ENCODE measurements at regions not wholly inside any gene's neighbourhood (a gene's known extent, or its start where the extent isn't known, plus 50 kb on each side); places are given as distances from the start of the nearest gene placed in this dataset.

GRCh38 chr3:127102188-127102520 lies 90.8 kb upstream of the PRR23E start:
- CTCF ChIA-PET, result no interaction called here
- peaks cover 0 to 23% (median 3%) of the 10 kb centered on the region in 5 experiments for H3K27me3 ChIP-seq (replicated peaks in 2 of 5; ENCODE audit: control insufficient read depth in 4 of 5, insufficient read depth in 5 of 5, low read length in 4 of 5)
- no peak overlapping the region for H3K27ac ChIP-seq (ENCODE audit: insufficient read depth in 1 of 2, low read depth in 1 of 2, low read length in 2 of 2, poor library complexity in 1 of 2, severe bottlenecking in 2 of 2)
- no peaks in the 10 kb centered on the region for H3K9me3 ChIP-seq (ENCODE audit: control extremely low read depth in 1 of 5, control insufficient read depth in 4 of 5, insufficient read depth in 2 of 5, low read depth in 1 of 5, low read length in 4 of 5)
- H3K4me3 ChIP-seq (ENCODE audit: control insufficient read depth in 1 of 7, extremely low read depth in 1 of 7, insufficient read depth in 4 of 7, low read depth in 2 of 7, low read length in 6 of 7), result no peak overlapping the region
- no peaks in the 10 kb centered on the region for H3K36me3 ChIP-seq (ENCODE audit: control insufficient read depth in 4 of 4, insufficient read depth in 4 of 4, low read length in 3 of 4)
- WGBS (ENCODE audit: insufficient coverage), result no CpG with 5 or more reads among the region's 3 CpGs
- no peaks in the 10 kb centered on the region for H3K4me1 ChIP-seq (ENCODE audit: control extremely low read depth in 1 of 4, control insufficient read depth in 4 of 4, insufficient read depth in 4 of 4, low read length in 3 of 4)
- DNase-seq, result no peak
- POLR2A ChIA-PET, result no interaction called here

GRCh38 chr3:127102587-127102986 lies 90.3 kb upstream of the PRR23E start:
- ChIA-PET POLR2A (no interaction called here), CTCF (no interaction called here)
- Histone ChIP-seq H3K4me1 (ENCODE audit: control extremely low read depth in 1 of 4, control insufficient read depth in 4 of 4, insufficient read depth in 4 of 4, low read length in 3 of 4) (no peaks in the 10 kb centered on the region), H3K4me3 (ENCODE audit: control insufficient read depth in 1 of 7, extremely low read depth in 1 of 7, insufficient read depth in 4 of 7, low read depth in 2 of 7, low read length in 6 of 7) (no peak overlapping the region), H3K27ac (ENCODE audit: insufficient read depth in 1 of 2, low read depth in 1 of 2, low read length in 2 of 2, poor library complexity in 1 of 2, severe bottlenecking in 2 of 2) (no peak overlapping the region), H3K36me3 (ENCODE audit: control insufficient read depth in 4 of 4, insufficient read depth in 4 of 4, low read length in 3 of 4) (no peaks in the 10 kb centered on the region), H3K9me3 (ENCODE audit: control extremely low read depth in 1 of 5, control insufficient read depth in 4 of 5, insufficient read depth in 2 of 5, low read depth in 1 of 5, low read length in 4 of 5) (peaks cover 0 to 3% (median 0%) of the 10 kb centered on the region in 5 experiments), H3K27me3 (replicated peaks in 2 of 5; ENCODE audit: control insufficient read depth in 4 of 5, insufficient read depth in 5 of 5, low read length in 4 of 5) (peaks cover 0 to 23% (median 3%) of the 10 kb centered on the region in 5 experiments)
- no peak for DNase-seq
- WGBS (ENCODE audit: insufficient coverage), result 98% methylated on average over 9 of the region's 13 CpGs

- Histone ChIP-seq H3K4me1 (ENCODE audit: control extremely low read depth in 1 of 4, control insufficient read depth in 4 of 4, insufficient read depth in 4 of 4, low read length in 3 of 4) (no peaks in the 10 kb centered on the region), H3K27ac (ENCODE audit: insufficient read depth in 1 of 2, low read depth in 1 of 2, low read length in 2 of 2, poor library complexity in 1 of 2, severe bottlenecking in 2 of 2) (no peak overlapping the region), H3K27me3 (replicated peaks in 2 of 5; ENCODE audit: control insufficient read depth in 4 of 5, insufficient read depth in 5 of 5, low read length in 4 of 5) (peaks cover 0 to 23% (median 3%) of the 10 kb centered on the region in 5 experiments), H3K4me3 (ENCODE audit: control insufficient read depth in 1 of 7, extremely low read depth in 1 of 7, insufficient read depth in 4 of 7, low read depth in 2 of 7, low read length in 6 of 7) (no peak overlapping the region), H3K9me3 (ENCODE audit: control extremely low read depth in 1 of 5, control insufficient read depth in 4 of 5, insufficient read depth in 2 of 5, low read depth in 1 of 5, low read length in 4 of 5) (peaks cover 0 to 3% (median 0%) of the 10 kb centered on the region in 5 experiments), H3K36me3 (ENCODE audit: control insufficient read depth in 4 of 4, insufficient read depth in 4 of 4, low read length in 3 of 4) (no peaks in the 10 kb centered on the region)
- CTCF ChIA-PET, result interaction anchor here (0.6 kb wide), 1 partner anchor 261 kb away, joined by 3 read pairs; no protein-coding TSS in a partner anchor
- WGBS (ENCODE audit: insufficient coverage), result 87% methylated on average over 9 of the region's 10 CpGs
- POLR2A ChIA-PET, result no interaction called here
- no peak for DNase-seq
Measured at GRCh38 chr3:127103080-127103479, 89.9 kb upstream of the PRR23E start.

GRCh38 chr3:127104586-127104985 lies 88.3 kb upstream of the PRR23E start:
- ChIA-PET POLR2A (no interaction called here), CTCF (interaction anchor here (1.5 kb wide), 1 partner anchor 12 kb away, joined by 5 read pairs; no protein-coding TSS in a partner anchor)
- peaks cover 0 to 3% (median 0%) of the 10 kb centered on the region in 5 experiments for H3K9me3 ChIP-seq (ENCODE audit: control extremely low read depth in 1 of 5, control insufficient read depth in 4 of 5, insufficient read depth in 2 of 5, low read depth in 1 of 5, low read length in 4 of 5)
- no peaks in the 10 kb centered on the region for H3K4me1 ChIP-seq (ENCODE audit: control extremely low read depth in 1 of 4, control insufficient read depth in 4 of 4, insufficient read depth in 4 of 4, low read length in 3 of 4)
- H3K27ac ChIP-seq (ENCODE audit: insufficient read depth in 1 of 2, low read depth in 1 of 2, low read length in 2 of 2, poor library complexity in 1 of 2, severe bottlenecking in 2 of 2), result no peak overlapping the region
- no peaks in the 10 kb centered on the region for H3K36me3 ChIP-seq (ENCODE audit: control insufficient read depth in 4 of 4, insufficient read depth in 4 of 4, low read length in 3 of 4)
- no peak overlapping the region for H3K4me3 ChIP-seq (ENCODE audit: control insufficient read depth in 1 of 7, extremely low read depth in 1 of 7, insufficient read depth in 4 of 7, low read depth in 2 of 7, low read length in 6 of 7)
- peaks cover 0 to 23% (median 3%) of the 10 kb centered on the region in 5 experiments for H3K27me3 ChIP-seq (replicated peaks in 2 of 5; ENCODE audit: control insufficient read depth in 4 of 5, insufficient read depth in 5 of 5, low read length in 4 of 5)
- WGBS (ENCODE audit: insufficient coverage), result 95% methylated on average over 5 of the region's 7 CpGs
- no peak for DNase-seq

- Histone ChIP-seq H3K27me3 (replicated peaks in 2 of 5; ENCODE audit: control insufficient read depth in 4 of 5, insufficient read depth in 5 of 5, low read length in 4 of 5) (peaks cover 0 to 16% (median 3%) of the 10 kb centered on the region in 5 experiments), H3K4me3 (ENCODE audit: control insufficient read depth in 1 of 7, extremely low read depth in 1 of 7, insufficient read depth in 4 of 7, low read depth in 2 of 7, low read length in 6 of 7) (no peak overlapping the region), H3K36me3 (ENCODE audit: control insufficient read depth in 4 of 4, insufficient read depth in 4 of 4, low read length in 3 of 4) (no peaks in the 10 kb centered on the region), H3K4me1 (ENCODE audit: control extremely low read depth in 1 of 4, control insufficient read depth in 4 of 4, insufficient read depth in 4 of 4, low read length in 3 of 4) (no peaks in the 10 kb centered on the region), H3K9me3 (ENCODE audit: control extremely low read depth in 1 of 5, control insufficient read depth in 4 of 5, insufficient read depth in 2 of 5, low read depth in 1 of 5, low read length in 4 of 5) (peaks cover 0 to 3% (median 0%) of the 10 kb centered on the region in 5 experiments), H3K27ac (ENCODE audit: insufficient read depth in 1 of 2, low read depth in 1 of 2, low read length in 2 of 2, poor library complexity in 1 of 2, severe bottlenecking in 2 of 2) (no peak overlapping the region)
- no peak for DNase-seq
- ChIA-PET CTCF (interaction anchor here (1.5 kb wide), 1 partner anchor 11 kb away, joined by 5 read pairs; no protein-coding TSS in a partner anchor), POLR2A (no interaction called here)
- 93% methylated on average over 3 of the region's 4 CpGs for WGBS (ENCODE audit: insufficient coverage)
Measured at GRCh38 chr3:127105587-127105986, 87.3 kb upstream of the PRR23E start.

- POLR2A ChIA-PET, result no interaction called here
- CTCF ChIA-PET, result no interaction called here
- no peaks in the 10 kb centered on the region for H3K36me3 ChIP-seq (ENCODE audit: control insufficient read depth in 4 of 4, insufficient read depth in 4 of 4, low read length in 3 of 4)
- no peak for DNase-seq
- H3K27ac ChIP-seq (ENCODE audit: insufficient read depth in 1 of 2, low read depth in 1 of 2, low read length in 2 of 2, poor library complexity in 1 of 2, severe bottlenecking in 2 of 2), result no peak overlapping the region
- H3K9me3 ChIP-seq (ENCODE audit: control extremely low read depth in 1 of 5, control insufficient read depth in 4 of 5, insufficient read depth in 2 of 5, low read depth in 1 of 5, low read length in 4 of 5), result peaks cover 0 to 3% (median 0%) of the 10 kb centered on the region in 5 experiments
- peaks cover 0 to 12% (median 2%) of the 10 kb centered on the region in 5 experiments for H3K27me3 ChIP-seq (replicated peaks in 2 of 5; ENCODE audit: control insufficient read depth in 4 of 5, insufficient read depth in 5 of 5, low read length in 4 of 5)
- H3K4me3 ChIP-seq (ENCODE audit: control insufficient read depth in 1 of 7, extremely low read depth in 1 of 7, insufficient read depth in 4 of 7, low read depth in 2 of 7, low read length in 6 of 7), result no peak overlapping the region
- H3K4me1 ChIP-seq (ENCODE audit: control extremely low read depth in 1 of 4, control insufficient read depth in 4 of 4, insufficient read depth in 4 of 4, low read length in 3 of 4), result no peaks in the 10 kb centered on the region
- WGBS (ENCODE audit: insufficient coverage), result 92% methylated on average over 7 of the region's 7 CpGs
Measured at GRCh38 chr3:127106053-127106452, 86.9 kb upstream of the PRR23E start.

- Histone ChIP-seq H3K9me3 (ENCODE audit: control extremely low read depth in 1 of 5, control insufficient read depth in 4 of 5, insufficient read depth in 2 of 5, low read depth in 1 of 5, low read length in 4 of 5) (peaks cover 0 to 6% (median 3%) of the 10 kb centered on the region in 5 experiments), H3K27me3 (replicated peaks in 2 of 5; ENCODE audit: control insufficient read depth in 4 of 5, insufficient read depth in 5 of 5, low read length in 4 of 5) (peaks cover 0 to 8% (median 0%) of the 10 kb centered on the region in 5 experiments), H3K36me3 (ENCODE audit: control insufficient read depth in 4 of 4, insufficient read depth in 4 of 4, low read length in 3 of 4) (no peaks in the 10 kb centered on the region), H3K4me3 (ENCODE audit: control insufficient read depth in 1 of 7, extremely low read depth in 1 of 7, insufficient read depth in 4 of 7, low read depth in 2 of 7, low read length in 6 of 7) (no peak overlapping the region), H3K4me1 (ENCODE audit: control extremely low read depth in 1 of 4, control insufficient read depth in 4 of 4, insufficient read depth in 4 of 4, low read length in 3 of 4) (no peaks in the 10 kb centered on the region), H3K27ac (ENCODE audit: insufficient read depth in 1 of 2, low read depth in 1 of 2, low read length in 2 of 2, poor library complexity in 1 of 2, severe bottlenecking in 2 of 2) (no peak overlapping the region)
- WGBS (ENCODE audit: insufficient coverage), result 94% methylated on average over 8 of the region's 9 CpGs
- ChIA-PET POLR2A (no interaction called here), CTCF (no interaction called here)
- DNase-seq, result no peak
Measured at GRCh38 chr3:127106456-127106855, 86.5 kb upstream of the PRR23E start.

Measured in common myeloid progenitor, CD34-positive (primary cell).